D721Med (cell line): ENCODE measurements at regions not wholly inside any gene's neighbourhood (a gene's known extent, or its start where the extent isn't known, plus 50 kb on each side); places are given as distances from the start of the nearest gene placed in this dataset.

ENCODE experiments used
- DNase-seq: peaks from one replicate; pipeline ENCODE4 v3.0.0; 2011; ENCODE audit warnings: low spot score; ENCODE audit not compliant: insufficient read length
- FAIRE-seq: peaks from 2 replicates; lab custom pipeline; 2011; peaks lifted over from hg19 to GRCh38; lab: Jason Lieb, UNC
- CTCF ChIP-seq: IDR thresholded peaks from 2 replicates; pipeline ENCODE4 v1.5.1; 2012; ENCODE audit warnings: mild to moderate bottlenecking, control low read depth; ENCODE audit not compliant: insufficient read depth; ENCODE audit errors: missing control alignments

- TF ChIP-seq CTCF = no peak
- no peak for FAIRE-seq
- DNase-seq = no peak
Measured at GRCh38 chr3:186487819-186488218, 56.4 kb downstream of the CRYGS start.

- no peak for DNase-seq
- TF ChIP-seq CTCF = no peak
- FAIRE-seq = no peak
Measured at GRCh38 chr3:186487037-186487436, 57.1 kb downstream of the CRYGS start.

- no peak for FAIRE-seq
- no peak for TF ChIP-seq CTCF
Measured at GRCh38 chr3:186483611-186484340, 60.4 kb downstream of the CRYGS start.

GRCh38 chr3:186481526-186481925, 62.7 kb downstream of the CRYGS start:
- DNase-seq = no peak
- no peak for FAIRE-seq
- no peak for TF ChIP-seq CTCF

More at GRCh38 chr3:186483611-186484340, 60.4 kb downstream of the CRYGS start:
- no peak for DNase-seq

GRCh38 chr3:186477876-186478275, 66.3 kb downstream of the CRYGS start:
- FAIRE-seq = no peak

GRCh38 chr3:186477033-186477432, 67.1 kb downstream of the CRYGS start:
- DNase-seq = no peak

More at GRCh38 chr3:186477876-186478275, 66.3 kb downstream of the CRYGS start:
- DNase-seq = no peak
- no peak for TF ChIP-seq CTCF

More at GRCh38 chr3:186477033-186477432, 67.1 kb downstream of the CRYGS start:
- no peak for TF ChIP-seq CTCF
- FAIRE-seq = no peak
